ENCODE measurements at regions not wholly inside any gene's neighbourhood (a gene's known extent, or its start where the extent isn't known, plus 50 kb on each side); places are given as distances from the start of the nearest gene placed in this dataset.
"Not testable (repeated sequence)": the region's sequence is repeated elsewhere in the genome, so short reads cannot be mapped to it uniquely, and the experiment has no call there.

DNA sequence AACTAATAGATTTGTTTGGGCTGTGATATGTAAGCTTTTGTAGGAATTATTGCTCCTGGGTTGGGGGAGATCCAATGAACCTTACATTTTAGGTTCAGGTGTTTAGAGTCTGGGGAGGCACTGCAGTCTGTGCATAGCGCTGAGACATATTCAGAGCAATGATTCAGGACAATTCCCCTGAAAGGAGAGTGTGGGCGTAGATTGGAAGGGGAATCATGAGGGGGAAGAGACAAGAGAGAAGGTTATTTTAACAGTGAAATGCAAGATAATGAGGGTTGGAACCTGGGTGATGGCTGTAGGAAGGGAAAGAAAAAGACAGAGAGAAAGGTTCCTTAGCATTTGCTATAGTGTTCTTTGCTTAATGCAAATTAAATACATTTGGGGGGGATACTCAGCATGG is 1013.4 kb downstream of the REEP3 start:
- no peak for DNase-seq (ENCODE audit: low read depth in 4 of 4, low spot score in 1 of 4)

DNA sequence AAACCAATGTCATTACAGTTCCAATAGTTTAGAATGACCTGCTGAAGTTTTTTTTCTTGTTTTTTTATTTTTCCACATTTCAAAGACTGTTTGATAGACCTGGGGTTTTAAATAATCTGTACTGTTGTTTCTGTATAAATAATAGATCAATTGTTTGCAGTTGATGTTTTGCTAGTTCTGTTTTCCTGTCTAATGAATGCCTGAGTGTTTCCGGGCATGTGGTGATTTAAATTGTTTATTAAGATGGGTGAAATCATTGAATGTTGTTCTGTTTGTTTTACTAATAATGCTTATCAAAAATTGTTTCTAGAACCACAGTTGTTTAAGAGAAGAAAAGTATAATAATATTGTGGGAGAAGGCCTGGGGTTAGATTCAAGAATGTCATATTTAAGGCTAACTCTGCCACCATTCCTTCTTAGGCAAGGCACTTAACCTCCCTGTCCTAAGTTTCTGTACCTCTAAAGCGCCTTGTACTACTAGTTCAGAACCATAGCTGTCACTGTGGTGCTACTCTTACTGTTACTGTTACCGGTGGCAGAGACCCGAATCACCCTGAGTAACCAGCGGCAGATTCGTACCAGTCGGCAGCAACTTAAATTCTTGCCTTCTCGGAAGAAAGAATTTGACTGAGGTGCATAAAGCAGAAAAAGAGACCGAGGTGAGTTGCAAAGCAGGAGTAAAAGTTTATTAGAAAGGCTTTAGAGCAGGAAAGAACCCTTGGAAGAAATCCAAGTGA is 1014.1 kb downstream of the REEP3 start:
- DNase-seq (ENCODE audit: low read depth in 4 of 4, low spot score in 1 of 4), result no peak

DNA sequence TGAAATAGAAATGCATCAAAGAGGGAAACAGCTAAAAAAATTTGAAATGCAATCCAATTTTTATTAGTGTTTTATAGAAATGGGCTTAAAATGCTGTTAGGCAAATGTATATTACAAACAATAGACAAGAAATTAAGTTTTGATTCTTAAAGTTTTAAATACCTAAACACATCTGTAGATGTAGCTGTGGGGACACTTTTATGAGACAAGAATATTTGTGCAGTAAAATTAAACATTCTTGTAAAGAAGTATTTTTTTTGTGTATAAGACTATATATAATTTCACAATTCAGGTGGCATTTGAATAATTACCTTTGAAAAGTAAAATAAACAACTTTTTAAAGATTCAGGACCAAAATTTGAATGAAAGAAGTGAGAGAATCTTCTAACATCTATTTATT is 1015.9 kb downstream of the REEP3 start:
- DNase-seq (ENCODE audit: low read depth in 4 of 4, low spot score in 1 of 4), result no peak

DNA sequence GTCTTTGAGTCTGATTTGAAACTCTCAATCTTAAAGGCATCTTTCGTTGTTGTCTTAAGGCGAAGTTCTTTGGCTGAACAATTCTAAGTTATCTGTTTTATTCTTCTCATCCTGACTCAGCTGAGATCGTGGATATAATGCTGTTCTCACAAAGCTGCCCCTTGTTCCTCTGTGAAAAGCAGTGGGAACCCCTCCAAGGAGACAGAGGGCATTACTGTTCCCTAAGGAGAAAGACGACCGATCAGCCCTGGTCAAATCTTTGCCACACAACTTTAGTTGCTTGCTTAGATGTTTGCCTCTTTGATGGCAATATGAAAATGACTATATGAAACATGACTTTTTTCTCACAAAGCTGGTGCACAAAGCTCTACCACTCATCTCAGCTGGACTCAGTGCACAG is 1016.7 kb downstream of the REEP3 start:
- DNase-seq (ENCODE audit: low read depth in 4 of 4, low spot score in 1 of 4), result no peak

DNA sequence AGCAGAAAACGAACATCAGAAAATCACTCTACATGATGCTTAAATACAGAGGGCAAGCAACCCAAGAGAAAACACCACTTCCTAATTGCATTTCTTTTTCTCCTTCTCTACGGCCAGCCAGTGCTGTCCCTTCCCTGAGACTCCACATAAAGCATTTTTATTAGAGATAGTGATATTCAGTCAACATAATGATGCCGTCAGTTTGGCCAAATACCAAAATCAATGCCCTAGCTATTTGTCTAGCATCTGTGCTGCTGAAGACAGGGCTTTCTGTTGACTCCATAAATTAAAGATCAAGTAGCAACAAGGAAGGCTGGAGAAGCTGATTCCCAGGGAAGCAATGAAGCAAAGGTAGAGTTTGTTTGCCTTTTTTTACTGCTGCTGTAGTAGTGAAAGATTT is 1024.9 kb downstream of the REEP3 start:
- DNase-seq (ENCODE audit: low read depth in 4 of 4, low spot score in 1 of 4), result no peak

DNA sequence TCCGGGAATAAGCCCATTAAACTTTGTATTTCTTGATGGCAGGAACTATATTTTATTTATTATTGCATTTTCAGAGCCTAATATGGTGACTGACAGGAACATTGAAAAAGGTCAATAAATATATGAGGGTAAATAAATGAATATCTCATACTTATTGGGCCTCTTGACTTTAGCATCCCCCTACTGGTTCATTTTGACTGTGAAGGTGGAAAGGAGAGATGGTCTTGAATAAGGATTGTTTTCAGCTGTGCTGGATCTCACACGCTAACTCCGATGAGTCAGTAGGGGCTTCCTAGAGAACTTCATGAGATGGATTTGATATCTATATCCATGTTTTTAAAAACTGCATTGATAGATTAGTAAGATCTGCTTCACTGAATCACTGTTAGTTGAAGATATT is 1026.0 kb downstream of the REEP3 start:
- no peak for DNase-seq (ENCODE audit: low read depth in 4 of 4, low spot score in 1 of 4)

DNA sequence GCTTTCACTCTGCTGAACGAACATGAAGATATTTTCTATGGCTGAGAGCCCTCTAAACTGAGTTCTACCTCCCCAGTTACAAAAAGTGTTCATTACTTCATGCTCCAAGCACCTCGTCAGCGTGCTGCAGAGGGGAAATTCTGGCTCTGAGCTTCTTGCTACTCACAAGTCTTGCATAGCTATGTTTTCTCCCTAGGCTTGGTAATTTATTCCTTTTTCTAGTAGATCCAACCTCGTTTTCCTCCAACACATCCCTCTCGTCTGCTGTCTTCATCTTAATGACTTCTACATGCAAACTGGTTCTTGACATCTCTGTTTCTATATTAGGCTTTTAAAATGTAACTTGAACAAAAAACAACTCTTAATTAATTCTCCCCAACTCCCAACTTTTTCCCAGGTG is 1034.5 kb downstream of the REEP3 start:
- DNase-seq (ENCODE audit: low read depth in 4 of 4, low spot score in 1 of 4), result no peak

DNA sequence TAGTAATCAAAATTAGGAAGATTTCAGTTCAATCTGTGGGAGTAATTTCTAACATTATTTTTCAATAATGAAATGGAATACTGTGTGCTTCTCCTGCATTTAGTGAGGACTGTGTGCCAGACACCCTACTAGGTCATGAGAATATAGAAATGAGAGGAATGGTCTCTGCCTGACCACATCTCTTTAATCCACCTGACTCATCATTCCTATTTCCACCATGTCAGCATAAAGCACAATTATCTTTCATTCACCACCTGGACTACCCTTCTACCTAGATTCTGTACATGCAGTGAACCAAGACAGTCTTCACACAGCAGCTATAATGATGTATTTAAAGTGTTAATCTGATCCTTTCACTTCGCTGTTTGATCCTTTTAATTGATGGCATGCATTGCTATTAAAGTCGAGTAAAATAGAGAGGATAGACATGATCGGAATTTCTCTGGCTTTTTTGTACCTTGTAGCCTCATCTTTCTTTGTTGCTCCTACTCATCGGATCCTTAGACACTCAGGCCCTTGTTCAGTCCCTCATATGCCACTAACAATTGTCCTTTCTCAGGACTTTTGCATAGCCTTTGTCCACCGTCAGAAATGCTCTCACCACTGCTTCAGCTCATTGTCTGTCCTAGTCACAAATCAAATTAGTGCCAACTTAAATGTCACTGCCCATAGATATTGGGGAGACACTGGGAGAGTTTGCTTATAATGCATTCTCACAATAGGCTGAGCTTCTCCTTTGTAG is 1037.1 kb downstream of the REEP3 start:
- no peak for DNase-seq (ENCODE audit: low read depth in 4 of 4, low spot score in 1 of 4)

DNA sequence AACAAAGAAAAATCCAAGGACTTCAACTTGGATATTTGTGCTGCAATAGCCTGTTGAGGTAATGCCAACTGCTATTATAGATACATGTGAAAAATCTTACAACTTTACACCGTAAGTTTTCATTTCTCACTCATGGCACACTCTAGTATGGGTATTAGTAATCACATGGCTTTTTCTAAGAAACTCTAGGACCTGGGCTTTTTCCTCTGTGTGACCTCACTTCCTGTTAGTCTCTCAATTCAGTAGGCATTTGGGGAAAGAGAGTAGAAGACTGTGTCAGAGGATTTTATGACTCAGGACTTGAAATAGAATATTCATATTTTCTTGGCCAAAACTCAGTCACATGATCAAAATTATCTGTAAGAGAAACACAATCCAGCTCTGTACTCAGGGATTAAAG is 1049.9 kb downstream of the REEP3 start:
- no peak for DNase-seq (ENCODE audit: low read depth in 4 of 4, low spot score in 1 of 4)

DNA sequence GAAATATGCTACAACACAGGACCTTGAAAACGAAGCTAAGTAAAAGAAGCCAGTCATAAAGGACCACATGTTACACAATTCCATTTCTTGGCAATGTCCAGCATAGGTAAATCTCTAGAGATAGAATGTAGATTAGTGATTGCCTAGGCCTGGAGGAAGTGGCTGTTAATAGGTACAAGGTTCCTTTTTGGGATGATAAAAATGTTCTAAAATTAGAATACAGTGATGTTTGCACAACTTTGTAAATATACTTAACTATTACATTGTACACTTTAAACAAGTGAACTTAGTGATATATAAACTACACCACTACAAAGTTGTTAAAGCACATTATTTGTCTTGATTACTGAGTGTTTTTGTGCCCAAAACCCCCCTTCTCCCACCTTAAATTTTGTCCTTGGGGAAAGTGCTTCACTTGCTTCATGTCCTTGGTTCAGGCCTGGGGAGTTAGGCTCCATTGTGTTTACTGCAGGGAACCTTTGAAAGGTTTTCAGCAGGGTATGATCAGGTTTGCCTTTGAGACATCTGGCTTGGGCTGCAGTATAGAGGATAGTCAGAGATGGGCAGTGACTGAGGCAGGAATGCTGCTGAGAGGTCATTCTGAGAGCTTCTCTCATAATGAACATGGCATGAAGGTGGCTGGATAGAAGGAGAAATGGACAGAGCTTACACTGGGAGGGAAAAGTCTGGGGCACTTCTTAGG is 1052.6 kb downstream of the REEP3 start:
- DNase-seq (ENCODE audit: low read depth in 4 of 4, low spot score in 1 of 4), result no peak

DNA sequence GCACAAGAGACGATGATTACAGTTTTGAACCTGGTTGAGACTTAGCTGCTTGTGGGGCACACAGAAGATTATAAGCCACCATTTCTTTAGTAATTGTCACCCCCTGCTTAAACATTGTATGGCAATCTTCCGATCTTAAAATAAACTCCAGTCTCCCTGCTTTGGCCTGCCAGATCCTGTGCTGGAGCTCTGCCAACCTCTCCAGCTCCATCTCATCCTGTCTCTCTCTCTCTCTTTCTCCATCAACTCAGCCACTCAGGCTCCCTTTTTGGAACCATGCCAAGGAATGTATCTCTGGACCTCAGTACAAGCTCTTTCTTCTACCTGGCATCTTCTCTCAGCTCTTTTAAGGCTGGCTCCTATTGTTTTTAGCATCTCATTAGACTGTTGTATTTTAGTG is 1053.2 kb downstream of the REEP3 start:
- DNase-seq (ENCODE audit: low read depth in 4 of 4, low spot score in 1 of 4), result no peak

DNA sequence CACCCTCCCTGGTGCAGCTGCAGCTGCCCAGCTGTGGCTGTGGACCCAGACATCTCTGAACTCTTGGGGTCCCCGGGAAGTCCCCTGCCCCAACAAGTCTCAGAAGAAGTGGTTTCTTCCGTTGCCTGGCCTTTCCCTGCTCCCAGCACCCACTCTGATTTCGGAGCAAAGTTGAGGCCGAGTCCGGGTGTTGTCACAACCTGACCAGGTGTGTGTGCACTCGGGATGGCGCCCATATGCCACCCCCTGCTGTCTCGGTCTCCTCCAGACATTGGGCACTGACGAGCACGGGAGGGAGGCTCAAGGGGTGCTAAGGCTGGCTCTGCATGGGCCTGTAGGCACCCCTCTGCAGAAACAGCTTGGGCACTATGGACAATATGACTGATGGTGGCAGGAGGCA is 1055.3 kb downstream of the REEP3 start:
- no peak for DNase-seq (ENCODE audit: low read depth in 4 of 4, low spot score in 1 of 4)

DNA sequence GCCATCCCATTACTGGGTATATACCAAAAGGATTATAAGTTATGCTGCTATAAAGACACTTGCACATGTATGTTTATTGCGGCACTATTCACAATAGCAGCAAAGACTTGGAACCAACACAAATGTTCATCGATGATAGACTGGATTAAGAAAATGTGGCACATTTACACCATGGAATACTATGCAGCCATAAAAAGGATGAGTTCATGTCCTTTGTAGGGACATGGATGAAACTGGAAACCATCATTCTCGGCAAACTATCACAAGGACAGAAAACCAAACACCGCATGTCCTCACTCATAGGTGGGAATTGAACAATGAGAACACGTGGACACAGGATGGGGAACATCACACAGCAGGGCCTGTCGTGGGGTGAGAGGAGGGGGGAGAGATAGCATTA is 1057.6 kb downstream of the REEP3 start:
- DNase-seq (ENCODE audit: low read depth in 4 of 4, low spot score in 1 of 4), result not testable (repeated sequence)

DNA sequence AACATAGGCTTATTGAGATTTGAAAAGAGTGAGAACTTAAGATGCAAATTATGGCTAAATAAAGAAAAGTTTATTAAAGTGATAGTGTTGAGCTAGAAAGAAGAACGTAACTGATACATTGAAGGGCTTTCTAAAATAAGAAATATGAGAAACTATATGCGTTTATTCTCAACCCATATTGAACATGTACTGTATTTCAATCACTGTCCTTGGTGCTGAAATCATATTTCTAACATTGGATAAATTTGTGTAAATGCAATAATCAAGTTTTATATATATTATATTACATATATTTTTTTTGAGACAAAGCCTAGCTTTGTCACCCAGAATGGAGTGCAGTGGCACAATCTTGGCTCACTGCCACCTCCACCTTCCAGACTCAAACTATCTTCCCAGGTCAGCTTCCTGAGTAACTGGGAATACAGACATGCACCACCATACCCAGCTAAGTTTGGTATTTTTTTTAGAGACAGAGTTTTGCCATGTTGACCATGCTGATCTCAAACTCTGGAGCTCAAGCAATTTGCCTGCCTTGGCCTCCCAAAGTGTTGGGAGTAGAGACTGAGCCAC is 1065.8 kb downstream of the REEP3 start:
- DNase-seq (ENCODE audit: low read depth in 4 of 4, low spot score in 1 of 4), result no peak

DNA sequence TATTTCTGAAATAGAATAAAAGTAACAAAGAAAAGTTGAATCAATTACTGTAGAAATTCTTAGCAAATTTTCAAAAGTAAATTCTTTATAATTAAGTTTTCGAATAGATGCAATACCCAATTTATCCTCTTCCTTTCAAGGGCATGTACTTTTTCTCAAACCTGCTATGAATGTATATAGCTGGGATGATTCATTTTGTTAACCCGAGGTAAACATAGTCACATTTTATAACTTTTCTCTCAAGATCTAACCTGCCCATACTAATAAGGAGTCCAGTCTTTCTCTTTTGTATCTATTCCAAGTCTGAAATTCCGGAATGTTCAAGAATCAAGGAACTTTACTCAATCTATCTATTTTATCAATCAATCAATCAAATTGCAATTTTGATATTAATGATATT is 1072.9 kb downstream of the REEP3 start:
- no peak for DNase-seq (ENCODE audit: low read depth in 4 of 4, low spot score in 1 of 4)

DNA sequence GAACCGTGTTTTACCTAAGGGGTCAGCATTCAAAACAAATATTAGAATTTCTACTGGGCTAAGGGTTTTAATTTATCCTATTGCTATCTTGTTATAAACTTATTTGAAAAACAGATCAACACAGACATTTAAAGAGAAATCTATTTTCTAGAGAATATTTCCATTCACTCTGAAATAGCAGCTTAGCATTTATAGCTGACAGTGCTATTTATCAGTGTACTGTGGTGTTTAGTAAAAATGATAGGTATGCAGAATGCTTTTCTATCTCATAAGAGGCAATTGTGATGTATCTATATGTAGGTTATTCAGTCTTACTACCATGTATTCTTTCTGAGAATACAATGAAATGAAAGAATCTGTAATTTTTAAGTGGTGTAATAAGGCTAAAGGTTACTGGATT is 1077.4 kb downstream of the REEP3 start:
- DNase-seq (ENCODE audit: low read depth in 4 of 4, low spot score in 1 of 4), result no peak

DNA sequence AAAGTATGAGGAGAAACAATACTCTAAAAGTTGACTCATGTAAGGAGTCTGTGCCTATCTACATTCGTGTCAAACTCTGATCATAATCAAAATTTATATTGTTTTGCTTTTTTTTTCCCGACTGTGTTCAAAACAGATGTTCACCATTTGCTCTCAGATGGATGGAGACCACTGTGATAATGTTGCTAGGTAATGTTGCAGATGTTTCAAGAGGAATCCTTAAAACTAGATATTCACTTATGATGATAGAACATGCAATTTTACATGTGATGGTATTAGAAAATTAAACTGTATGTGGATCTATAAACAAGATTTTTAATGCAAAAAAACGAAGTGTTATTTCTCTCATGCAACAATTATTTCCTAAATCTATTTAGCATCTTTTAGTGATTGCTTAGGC is 1080.1 kb downstream of the REEP3 start:
- DNase-seq (ENCODE audit: low read depth in 4 of 4, low spot score in 1 of 4), result no peak

DNA sequence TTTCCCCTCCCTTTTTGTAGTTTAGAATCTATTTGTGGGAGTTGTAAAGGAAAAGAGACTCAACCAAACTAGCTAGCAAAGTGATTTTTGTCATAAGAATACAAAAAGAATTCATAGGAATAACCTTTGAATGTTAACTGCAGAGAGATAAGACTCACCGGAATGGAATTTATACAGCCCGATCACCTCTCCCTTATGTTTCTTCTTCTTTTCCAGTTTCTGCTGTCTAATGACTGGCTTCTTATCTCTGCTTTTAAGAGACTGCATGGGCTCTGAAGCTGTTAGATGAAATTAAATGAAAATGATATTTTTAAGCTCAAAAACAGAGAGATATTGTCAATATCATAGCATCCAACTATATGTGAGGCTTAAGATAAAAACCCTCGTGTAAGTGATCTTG is 1095.9 kb downstream of the REEP3 start:
- DNase-seq (ENCODE audit: low read depth in 4 of 4, low spot score in 1 of 4), result no peak

DNA sequence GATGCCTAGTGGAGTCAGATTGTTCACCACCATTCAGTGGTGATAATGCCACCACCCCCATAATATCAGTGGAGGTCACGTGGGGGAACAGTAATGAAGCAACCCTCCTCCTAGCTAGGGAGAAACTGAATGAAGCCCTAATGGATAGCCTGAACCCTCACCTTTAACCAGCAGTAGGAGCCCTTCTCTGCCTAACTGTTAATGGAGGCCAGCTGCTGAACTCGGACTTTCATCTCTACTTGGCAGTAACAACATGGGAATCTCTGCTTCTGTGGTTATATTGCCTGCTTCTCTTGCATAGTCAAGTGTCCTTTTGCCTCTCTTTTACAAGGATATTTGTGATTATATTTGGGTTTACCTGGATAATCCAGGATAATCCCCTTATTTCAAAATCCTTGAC is 1097.9 kb downstream of the REEP3 start:
- DNase-seq (ENCODE audit: low read depth in 4 of 4, low spot score in 1 of 4), result no peak

DNA sequence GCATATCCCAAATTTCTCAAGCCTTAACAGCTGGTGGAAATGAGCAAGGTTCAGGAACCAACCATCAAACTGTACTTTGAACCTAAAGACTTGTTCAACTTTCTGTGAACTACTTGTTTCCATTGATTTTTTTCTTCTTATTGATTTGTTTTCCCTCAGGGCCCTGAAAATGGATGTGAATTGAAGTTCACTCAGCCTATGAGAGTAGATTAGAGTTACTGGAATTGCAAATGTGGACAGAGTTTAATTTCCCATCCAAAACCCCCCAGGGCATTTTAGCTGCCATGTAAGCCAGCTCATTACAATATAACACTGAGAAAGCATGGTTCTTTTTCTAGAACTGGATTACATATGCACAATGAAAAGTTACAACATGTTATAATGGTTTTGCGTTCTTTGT is 1105.7 kb downstream of the REEP3 start:
- no peak for DNase-seq (ENCODE audit: low read depth in 4 of 4, low spot score in 1 of 4)

DNA sequence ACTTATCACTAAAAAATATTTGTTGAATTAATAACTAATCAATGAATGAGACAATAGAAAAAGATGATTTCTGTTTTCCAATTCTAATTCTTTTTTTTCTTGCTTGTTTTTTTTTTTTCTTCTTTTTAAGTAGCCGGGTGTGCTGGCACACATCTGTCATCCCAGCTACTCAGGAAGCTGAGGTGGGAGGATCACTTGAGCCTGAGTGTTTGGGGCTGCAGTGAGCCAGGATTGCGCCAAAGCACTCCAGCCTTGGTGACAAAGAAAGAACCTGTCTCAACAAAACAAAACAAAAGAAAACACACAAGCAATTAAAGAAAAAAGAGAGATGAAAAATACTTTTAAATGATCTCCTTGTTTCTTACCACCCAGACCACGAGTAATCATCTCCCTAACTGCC is 1109.3 kb downstream of the REEP3 start:
- no peak for DNase-seq (ENCODE audit: low read depth in 4 of 4, low spot score in 1 of 4)

DNA sequence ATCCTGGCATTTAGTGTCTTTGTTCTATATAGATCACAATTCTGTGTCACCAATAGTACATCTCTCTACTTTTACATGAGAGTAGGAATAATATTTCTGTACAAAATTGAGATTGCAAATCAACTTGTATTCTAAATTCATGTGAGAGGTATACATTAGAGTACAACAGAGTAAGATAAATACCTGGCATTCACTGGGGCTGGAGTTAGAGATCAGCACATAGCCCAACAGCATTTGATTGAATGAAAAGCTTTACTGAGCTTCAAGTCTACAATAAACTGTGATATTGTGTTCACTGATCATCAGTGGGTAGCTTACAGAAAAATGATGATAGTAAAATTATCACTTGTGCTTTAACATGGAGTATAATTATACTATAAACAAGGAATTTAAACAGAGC is 1114.7 kb downstream of the REEP3 start:
- DNase-seq (ENCODE audit: low read depth in 4 of 4, low spot score in 1 of 4), result no peak

Data from stimulated activated CD4-positive, alpha-beta T cell treated with anti-CD3 and anti-CD28 coated beads, Interleukin-1b, Interleukin-23, amount 100 ng/mL, for 24 hours (primary cell).